GM19035 (cell line): ENCODE measurements at regions not wholly inside any gene's neighbourhood (a gene's known extent, or its start where the extent isn't known, plus 50 kb on each side); places are given as distances from the start of the nearest gene placed in this dataset.

Experiments
- ATAC-seq: cut with Tn5 transposase; IDR thresholded peaks from one replicate; pipeline ENCODE4 v1.9.1; 2021; ENCODE audit not compliant: unreplicated experiment

DNA sequence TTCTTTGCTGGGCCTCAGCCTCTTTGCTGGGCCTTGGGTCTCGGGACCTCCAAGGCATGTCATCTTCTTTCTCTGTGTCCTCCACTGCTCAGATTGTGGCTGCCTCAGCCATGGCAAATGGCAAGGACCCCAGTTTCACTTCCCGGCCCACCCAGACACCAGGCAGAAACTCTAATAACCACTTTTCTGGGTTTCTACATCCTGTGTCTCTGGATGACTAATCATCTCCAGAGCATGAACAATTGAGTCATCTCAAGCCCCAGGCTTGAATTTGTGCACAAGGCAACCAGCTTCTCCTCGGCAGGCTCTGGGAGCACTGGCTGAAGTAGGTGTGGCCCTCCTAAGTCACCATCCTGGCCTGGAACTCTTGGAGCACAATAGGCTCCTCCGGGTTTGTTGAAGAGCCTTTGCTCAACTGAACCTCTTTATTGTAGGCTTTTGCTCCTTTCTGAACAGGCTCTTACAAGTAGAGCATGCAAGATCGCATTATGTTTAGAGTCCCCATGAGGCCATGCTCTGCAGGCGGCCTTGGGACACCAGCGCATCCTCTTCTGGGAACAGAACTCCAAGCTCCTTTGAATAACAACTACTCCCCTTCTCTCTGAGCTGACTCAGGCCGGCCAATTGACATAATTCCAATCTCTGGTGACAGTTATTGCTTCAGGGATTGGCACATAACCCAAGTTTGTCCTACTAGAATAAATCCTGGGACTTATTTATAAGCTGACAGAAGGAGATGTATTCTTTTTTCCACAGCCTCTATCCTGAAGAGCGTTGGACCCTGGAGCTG, 218.1 kb downstream of the WDR11 start:
- no peak for ATAC-seq

DNA sequence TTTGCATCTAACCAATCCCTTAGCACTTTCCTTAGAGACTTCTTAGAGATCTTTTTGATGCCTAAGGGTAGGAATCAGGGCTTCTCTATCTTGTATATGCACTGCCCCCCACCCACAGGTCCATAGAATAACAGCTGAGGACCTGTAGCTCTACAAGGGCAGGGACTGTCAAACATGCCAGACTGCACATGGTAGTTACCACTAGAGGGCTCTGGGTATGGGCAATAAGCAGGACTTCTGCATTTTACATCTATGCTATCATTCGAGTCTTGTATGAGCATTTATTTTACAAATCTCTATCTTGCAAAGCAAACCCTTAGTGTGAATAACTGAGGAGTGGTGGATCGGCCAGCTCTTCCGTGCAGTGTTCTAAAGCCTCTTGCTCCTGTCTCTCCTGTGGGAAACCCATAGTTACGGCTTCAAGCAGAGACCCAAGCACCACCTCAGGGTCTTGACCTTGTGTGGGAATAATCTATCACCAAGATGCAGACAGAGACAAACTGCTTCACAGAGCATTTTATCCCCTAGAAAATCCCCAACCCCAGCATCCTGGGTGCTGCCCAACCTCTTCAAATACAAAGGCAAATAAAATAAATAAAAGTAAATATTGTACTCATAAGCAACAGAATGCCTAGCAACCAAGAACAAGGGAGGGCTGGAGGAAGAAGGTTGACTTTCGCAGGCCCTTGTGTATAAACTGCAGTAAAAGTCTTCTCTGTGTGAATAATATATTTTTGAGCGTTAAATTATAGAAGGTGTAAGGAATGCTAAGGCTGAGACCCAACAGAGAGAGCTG, 219.3 kb downstream of the WDR11 start:
- ATAC-seq = no peak

GRCh38 chr10:121071901-121072300, 220.7 kb downstream of the WDR11 start:
- no peak for ATAC-seq

DNA sequence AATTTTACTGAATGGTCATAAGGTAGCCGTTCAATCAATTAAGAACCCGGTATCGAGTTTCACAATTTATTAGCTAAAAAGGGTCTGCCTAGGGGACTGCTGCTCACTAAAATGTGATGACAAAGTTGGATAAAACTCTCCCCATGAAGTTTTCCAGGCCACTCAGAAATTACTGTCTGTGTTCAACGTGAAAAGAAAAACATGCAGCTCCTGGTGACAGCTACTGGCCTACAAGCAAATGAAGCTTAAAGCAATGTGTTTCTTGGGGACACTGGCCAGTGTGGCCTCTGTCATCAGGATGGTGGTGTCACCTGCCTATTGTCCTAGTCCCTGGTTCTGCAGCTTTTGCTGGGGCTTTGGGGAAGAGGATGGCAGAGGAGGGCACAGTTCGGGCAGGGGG, 222.6 kb downstream of the WDR11 start:
- ATAC-seq = no peak

GRCh38 chr10:121076776-121077715, 225.9 kb downstream of the WDR11 start:
- ATAC-seq = no peak

- ATAC-seq = no peak
Measured at GRCh38 chr10:121078036-121078435, 226.9 kb downstream of the WDR11 start.

DNA sequence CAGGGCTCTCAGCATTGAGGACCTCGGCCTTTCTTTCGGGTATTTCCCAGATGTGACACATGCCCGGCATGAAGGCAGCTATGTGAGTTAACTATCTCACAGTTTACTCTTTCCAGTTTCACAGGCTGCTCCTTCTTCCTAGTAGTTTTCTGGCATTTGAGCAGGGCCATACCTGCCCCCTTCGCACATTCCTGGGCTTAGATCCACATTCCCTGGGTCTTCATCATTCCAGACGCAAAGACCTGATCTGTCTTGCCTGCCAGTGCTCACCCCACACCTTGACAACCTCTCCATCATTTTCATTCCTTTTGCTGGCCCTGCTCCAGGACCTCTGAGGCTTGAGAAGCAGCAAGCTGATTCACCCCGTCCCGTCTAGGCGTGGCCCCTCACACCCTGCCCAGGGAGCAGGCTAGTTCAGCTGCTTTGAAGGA, 227.5 kb downstream of the WDR11 start:
- ATAC-seq = no peak

- ATAC-seq = no peak
Measured at GRCh38 chr10:121079226-121079625, 228.1 kb downstream of the WDR11 start.

DNA sequence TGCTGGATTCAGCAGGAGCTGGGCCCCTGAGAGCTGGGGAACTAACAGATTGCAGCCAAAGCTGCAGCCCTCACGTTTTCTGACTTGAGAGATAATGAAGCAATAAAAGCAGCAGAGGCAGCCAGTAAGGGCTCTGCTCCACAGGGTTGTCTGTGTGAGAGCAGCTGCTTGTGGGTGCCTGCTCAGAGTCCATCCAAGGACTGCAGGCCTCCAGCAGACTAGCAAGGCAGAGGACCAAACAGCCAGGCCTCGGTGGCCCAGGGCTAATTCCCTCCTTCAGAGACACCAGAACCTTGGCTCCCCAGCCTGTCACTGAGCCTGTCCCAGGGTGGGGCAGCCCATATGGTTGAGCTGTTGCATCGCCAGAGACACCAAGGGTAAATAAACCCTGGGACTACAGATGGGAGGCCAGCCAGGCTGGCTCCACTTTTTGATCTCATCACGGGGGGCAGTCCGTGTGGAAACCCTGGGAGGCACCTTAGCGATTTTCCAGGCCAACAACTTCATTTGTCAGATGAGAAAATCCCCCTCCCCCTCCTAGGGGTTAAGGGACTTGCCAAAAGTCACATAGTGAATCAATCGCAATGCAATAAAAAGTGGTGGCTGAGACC, 229.2 kb downstream of the WDR11 start:
- no peak for ATAC-seq

- ATAC-seq = no peak
Measured at GRCh38 chr10:121081306-121081705, 230.1 kb downstream of the WDR11 start.

DNA sequence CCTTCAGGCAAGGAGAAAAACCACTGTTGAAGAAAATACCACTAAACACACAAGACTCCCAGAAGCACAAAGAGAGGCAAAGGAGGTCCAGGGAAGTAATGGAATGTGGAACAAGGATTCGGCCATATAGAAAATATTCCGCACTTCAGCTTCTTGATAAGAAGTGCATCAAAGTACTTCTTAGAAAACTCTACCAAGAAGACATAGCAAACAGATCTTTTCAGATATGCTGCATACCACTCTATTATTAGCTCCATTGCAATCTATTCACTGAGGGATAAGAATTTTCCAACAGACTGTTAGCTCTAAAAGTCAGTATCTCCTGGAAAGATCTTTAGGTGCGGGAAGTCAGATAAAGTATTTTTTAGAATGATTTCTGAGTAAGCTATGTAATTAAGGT, 231.8 kb downstream of the WDR11 start:
- no peak for ATAC-seq

GRCh38 chr10:121084016-121084674, 233.0 kb downstream of the WDR11 start:
- no peak for ATAC-seq

GRCh38 chr10:121084675-121085070, 233.5 kb downstream of the WDR11 start:
- no peak for ATAC-seq

DNA sequence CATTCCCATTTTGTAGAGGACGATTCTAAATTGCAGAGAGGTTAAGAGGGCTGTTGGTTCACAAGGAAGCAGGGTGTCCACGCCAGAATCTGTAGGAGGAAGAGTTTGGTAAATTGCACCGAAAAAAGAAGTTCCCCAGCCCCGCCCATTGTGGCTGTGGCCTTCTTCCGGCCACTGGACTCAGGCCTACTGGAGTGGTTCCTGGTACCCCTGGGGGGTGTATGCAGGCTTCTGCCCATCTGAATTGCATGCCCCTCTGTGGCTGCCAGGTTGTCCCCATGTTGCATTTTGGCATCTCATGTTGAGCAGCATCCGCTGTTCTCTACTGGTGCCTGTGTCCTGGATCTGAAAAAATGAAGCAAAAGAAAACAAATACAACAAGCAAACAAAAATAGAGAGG, 234.2 kb downstream of the WDR11 start:
- ATAC-seq = no peak

DNA sequence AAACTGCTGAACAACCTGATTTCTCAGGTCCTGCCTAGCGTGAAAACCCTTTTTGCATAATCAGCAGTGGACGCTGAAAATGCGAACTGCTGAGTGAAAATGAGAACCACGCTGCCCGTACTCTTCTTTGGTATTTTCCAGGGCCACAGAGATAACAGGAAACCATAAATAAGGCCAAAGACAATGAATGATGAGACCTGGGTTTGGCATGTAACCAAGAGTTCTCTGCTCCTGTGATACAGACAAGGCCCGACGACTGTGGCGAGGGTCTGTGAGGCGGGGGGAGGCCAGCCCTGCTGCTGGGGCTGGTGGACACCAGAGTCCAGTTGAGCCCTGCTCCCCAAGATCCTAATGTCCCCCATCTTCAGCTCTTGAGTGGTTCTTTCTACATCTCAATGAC, 236.0 kb downstream of the WDR11 start:
- no peak for ATAC-seq

GRCh38 chr10:121087688-121088087, 236.5 kb downstream of the WDR11 start:
- no peak for ATAC-seq

DNA sequence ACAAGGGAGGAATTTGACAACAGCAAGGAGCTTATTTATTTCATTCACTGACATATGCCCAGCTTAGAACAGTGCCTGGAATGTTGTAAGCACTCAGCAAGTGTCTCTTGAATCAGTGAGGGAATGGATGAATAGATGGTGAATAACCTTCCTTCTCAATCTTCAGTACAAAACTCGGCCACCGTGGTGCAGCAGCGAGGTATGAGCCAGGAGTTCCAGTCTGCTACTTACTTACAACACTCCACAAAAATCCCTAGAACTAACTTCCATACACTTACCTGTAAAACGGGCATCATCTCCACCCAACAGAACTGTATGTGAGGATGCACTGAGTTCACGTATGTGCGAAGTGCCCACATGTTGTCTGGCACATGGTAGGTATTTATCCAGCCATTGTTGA, 237.4 kb downstream of the WDR11 start:
- no peak for ATAC-seq

GRCh38 chr10:121089434-121089833, 238.3 kb downstream of the WDR11 start:
- no peak for ATAC-seq

DNA sequence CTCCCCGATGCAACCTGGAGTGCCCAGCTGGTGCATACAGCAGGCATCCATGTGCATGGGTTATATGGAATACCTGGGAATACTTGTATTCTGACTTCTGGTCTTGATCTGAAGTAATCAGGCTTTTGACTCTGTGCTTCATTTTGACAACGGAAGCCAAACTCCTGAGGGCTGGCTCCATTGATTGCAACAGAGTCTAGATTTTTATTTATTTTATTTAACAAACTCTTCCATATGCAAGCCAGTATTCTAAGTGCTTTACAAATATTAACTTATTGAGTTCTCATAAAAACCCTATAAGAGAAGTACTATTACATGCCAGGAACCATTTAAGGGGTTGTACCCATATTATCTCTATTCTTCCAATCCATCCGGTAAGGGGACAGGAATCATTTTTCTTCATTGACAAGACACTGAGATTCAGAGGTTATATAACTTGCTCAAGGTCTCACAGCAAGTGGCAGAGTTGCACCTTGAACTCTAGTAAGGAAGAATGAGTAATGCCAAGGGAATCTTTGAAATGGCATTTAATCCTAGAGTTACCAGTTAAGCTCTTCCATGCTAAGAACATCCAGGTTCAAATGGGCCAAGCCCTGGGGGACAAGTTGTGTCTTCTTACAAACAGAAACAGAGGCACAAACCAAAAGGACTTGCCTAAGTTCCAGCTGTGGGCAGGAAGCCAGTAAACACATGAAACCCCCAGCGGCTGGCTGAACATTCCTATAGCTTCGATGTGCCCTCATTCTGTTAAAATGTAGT, 241.0 kb downstream of the WDR11 start:
- ATAC-seq = no peak

- ATAC-seq = no peak
Measured at GRCh38 chr10:121092720-121093095, 241.5 kb downstream of the WDR11 start.
